GM19463 (cell line): ENCODE measurements at regions not wholly inside any gene's neighbourhood (a gene's known extent, or its start where the extent isn't known, plus 50 kb on each side); places are given as distances from the start of the nearest gene placed in this dataset.
"Not testable (repeated sequence)": the region's sequence is repeated elsewhere in the genome, so short reads cannot be mapped to it uniquely, and the experiment has no call there.

Experiments
- ATAC-seq: cut with Tn5 transposase; IDR thresholded peaks from one replicate; pipeline ENCODE4 v1.9.1; 2021; ENCODE audit warnings: mild to moderate bottlenecking, moderate library complexity; ENCODE audit not compliant: unreplicated experiment

DNA sequence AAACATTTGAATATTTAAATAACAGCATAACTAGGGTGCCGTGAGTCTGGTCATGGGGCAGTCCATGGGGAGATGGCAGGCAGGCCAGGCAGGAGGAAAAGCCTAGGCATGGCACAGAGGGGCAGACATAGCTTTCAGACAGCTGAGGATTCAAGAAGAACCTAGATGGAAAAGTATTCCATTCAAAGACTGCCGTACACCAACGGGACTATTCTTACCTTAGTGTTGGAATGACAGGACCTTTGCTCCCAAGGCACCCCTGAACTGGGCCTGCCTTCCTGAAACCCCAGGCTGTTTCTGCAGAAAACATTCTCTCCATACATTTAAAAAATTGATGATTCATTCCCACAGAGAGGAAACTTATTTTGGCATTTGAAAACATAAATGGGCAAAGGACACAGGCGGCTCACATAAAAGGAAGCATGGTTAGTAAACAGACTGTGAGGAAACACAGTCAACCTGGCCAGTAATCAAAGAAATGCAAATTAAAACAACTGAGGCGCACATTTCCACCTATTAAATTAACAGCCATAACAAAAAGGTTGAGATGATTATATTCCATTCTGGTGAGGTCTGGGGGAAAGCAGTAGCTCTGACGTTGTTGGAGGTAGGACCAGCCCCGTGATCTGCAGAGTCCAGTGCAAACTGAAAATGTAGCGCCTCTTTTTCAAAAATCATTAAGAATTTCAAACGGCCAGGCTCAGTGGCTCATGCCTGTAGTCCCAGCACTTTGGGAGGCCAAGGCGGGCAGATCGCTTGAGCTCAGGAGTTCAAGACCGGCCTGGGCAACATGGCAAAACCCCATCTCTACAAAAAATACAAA is 71.3 kb upstream of the SMAD3 start:
- ATAC-seq = no peak

DNA sequence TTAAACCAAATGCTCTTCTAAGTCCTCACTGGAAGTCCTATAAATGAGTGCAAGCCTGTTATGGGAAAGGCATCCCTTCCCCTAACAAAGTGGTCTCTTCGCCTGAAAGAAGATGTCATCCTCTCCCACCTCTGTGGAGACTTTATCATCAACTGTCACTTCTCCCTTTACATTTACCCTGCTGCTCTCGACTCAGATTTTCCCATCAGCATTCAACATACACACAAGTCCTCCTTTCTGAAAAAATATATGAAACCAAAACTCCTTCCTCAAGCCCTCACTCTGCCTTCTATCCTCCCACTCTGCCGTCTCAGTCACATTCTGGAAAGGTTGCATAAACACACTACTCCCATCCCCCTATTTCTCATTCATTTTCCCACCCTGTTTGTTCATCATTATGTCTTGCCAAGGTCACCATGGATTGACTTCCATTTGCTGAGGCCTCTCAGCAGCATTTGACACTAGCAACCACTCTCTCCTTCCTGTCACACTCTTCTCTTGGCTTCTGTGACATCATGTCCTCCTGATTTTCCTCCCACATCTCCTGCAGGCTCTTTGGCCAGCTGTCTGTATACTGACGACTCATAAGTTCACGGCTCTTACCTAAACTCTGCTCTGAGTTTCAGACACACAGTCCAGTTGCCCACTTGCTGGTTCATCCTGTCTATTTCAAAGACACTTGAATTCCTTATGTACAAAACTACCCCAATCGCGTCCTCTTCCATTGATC is 70.3 kb upstream of the SMAD3 start:
- ATAC-seq = no peak

DNA sequence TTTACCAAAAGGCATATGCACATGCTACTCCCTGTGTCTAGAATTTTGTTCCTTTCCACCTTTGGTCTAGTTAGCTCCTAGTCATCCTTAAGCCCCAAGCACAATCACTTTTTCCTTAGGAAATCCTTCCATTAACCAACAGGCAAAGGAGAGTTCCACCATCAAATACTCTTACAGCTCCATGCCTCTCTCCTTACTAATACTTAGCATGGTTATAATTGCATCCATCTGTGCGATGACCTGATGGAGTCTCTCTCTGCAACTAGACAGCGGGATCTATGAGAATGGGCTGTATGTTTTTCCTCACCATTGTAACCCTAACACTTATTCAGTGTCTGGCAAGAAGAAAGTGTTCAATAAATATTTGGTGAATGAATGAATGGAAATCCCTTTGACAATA is 69.3 kb upstream of the SMAD3 start:
- no peak for ATAC-seq

DNA sequence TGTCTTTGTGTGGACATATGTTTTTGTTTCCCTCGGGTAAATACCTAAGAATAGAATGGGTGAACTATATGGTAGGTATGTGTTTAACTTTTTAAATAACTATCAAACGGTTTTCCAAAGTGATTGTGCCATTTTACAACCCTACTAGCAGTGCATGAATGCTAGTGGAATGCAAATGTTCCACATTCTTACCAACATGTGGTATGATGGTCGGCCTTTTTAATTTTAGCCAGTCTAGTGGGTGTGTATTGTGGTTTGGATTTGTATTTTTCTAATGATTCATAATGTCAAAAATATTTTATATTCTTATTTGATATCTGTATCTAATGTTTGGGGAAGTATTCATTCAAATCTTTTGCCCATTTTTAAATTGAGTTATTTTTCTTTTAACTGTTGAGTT is 68.2 kb upstream of the SMAD3 start:
- ATAC-seq = no peak

DNA sequence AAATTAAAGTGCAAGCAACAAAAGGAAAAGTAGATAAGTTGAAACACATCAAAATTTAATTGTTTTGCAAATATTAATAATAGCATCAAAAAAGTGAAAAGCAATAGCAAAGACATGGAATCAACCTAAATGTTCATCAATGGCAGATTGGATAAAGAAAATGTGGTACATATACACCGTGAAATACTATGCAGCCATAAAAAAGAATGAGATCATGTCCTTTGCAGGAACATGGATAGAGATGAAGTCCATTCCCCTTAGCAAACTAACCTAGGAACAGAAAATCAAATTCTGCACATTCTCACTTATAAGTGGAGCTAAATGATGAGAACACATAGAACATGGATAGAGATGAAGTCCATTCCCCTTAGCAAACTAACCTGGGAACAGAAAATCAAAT is 67.2 kb upstream of the SMAD3 start:
- ATAC-seq = not testable (repeated sequence)

DNA sequence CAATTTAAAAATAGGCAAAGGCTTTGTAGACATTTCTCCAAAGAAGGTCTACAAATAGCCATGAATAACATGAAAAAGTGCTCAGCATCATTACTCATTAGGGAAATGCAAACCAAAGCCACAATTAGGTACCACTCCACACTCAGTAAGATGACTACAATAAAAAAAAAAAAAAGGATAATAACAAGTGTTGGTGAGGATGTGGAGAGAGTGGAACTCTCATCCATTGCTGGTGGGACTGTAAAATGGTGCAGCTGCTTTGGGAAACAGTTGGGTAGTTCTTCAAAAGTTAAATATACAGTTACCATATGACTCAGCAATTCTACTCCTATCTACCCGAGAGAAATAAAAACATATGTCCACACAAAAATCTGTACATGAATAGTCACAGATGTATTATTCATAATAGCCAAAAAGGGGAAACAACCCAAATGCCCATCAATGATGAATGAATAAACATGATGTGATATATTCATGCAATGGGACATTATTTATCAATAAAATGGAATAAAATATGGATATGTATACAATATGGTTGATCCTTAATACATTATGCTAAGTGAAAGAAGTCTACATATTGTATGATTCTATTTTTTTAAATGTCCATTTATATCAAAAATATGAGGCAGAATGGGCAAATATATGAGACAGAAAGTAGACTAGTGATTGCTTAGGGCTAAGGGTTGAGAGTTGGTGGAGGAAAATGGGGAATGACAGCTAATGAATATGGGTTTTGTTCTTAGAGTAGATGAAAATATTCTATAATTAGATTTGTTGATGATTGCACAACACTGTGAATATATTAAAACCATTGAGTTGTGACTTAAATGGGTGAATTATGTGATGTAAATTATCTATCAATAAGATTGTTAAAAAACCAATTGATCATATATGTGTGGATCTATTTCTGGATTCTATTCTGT is 66.1 kb upstream of the SMAD3 start:
- ATAC-seq = no peak

DNA sequence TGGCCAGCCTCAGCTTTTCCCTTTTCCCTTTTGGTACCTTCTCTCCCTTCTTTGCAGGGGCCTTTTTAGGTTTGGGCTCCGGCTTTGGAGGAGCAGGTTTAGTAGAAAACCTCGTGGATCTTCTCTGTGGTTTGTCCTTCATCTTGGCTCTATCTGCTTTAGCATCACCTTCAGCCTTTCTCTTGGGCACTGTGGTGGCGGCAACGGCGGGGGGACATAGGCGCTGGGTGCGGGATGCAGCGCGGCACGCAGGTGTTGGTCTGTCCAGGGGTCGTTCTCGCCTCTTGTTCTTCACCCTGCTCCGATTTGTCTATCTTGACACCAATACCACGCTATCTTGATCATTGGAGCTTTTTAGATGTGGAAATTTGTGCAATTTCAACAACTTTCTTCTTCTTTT is 64.5 kb upstream of the SMAD3 start:
- no peak for ATAC-seq

DNA sequence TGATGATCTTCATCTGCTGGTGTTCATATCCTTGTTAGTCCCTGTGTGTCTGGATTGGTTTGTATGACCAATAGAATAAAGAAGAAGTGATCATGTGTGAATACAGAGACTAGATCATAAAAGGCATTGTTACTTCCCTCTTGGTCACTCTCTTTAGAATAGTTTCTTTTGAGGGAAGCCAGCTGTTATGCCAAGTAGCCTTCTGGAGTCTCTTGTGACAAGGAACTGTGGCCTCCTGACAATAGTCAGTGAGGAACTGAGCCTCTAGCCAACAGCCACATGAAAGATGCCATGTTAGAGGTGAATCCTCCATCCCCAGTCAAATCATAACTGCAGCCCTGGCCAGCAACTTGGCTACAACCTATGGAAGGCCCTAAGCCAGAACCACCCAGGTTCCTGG is 63.0 kb upstream of the SMAD3 start:
- no peak for ATAC-seq

DNA sequence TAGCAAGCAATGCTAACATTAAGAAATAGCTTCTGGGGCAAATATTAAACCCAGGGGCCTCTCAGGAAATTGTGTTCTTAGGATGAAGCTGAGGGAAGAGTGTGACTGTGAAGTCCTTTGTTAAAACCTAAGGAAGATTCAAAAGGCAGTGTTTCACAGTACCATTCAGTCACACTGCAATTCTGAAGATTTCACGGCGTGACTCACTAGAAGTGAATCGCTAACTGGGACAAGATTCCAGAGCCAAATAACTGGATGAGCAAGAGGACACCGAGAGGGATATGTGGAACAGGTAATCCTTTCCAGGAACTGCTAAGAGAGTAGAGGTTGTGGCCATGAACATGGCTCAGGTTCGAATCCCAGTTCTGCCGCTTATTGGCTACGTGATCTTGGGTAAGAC is 61.8 kb upstream of the SMAD3 start:
- ATAC-seq = no peak

DNA sequence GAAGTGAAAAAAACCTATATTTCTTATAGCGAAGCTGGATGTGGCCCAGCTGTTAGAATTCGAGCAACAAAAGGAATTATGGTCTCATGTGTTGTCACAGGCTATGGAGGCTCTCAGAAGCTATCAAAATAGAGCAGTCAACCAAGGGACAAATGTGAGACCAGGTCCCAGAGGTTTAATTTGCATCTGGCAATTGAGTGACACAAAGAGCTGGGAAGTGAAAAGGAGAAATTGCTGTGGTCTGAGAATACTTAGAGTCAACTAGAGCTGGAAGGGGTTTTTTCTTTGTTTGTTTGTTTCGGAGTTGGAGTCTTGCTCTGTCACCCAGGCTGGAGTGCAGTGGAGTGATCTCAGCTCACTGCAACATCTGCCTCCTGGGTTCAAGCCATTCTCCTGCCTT is 61.3 kb upstream of the SMAD3 start:
- no peak for ATAC-seq

DNA sequence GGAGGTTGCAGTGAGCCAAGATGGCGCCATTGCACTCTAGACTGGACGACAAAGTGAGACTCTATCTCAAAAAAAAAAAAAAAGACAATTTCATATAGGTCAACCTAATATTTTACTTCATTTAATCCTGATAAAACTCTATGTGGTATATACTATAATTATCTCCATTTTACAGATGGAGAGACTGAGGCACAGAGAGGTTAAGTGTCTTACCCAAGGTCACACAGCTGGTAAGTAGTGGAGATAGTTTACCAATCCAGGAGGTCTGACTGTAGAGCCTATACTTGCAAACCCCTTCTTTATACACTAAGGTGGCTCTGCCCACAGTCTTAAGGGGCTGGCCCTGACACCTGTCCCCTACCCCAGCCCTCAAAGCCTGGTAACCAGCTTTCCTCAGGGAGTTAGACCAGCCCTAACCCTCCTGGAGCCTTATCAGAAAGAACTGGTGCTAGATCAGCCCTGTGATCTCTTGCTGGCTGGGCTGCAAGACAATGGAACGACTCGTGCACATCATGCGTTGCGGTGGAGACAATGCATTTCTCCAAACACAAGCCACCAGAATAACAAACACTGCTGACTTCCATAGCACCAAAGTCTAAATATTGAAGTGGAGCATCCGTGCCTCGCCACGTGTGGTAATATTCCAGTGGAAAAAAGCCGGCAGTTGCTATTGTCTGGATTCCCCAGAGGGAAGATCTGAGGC is 60.0 kb upstream of the SMAD3 start:
- no peak for ATAC-seq

DNA sequence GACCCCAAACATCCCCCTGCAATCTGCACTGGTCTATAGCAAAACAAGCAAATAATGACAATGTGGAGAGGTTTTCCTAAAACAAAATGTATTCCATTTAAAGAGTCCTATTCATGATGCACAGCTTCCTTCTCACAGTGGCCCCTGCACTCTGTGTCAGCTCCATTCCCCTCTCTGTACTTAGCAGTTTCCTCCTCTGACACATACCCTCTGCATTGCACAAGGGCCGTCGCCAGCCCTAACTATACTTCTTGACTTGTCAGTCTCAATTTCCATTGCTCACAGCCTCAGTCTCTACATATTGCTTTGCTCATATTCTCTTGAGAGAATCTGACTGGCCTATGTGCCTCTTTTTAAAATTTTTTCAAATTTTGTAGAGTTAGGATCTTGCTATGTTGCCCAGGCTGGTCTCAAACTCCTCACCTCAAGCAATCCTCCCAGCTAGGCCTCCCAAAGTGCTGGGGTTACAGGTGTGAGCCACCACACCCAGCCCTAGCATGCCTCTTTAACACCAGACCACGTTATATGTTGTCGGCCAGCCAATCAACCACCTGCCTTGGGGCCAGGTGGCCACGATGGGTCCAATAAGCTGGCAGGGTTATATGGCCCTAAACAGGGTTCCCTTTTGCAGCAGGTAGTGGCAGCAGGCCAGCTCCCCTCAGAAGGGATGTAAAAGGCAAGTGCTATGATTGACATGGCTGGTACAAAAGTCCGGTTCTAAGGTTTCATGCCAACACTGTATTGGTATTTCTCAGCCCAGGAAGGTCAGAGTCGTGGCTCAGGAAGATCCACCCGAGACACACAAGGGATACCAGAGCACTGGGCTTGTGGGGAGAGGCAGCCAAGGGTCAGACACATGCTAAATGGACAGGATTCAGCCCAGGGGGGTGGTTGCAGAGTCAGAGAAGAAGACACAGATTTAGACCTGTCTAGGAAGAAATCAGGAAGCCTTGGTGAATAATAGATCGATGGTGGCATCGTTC is 59.0 kb upstream of the SMAD3 start:
- no peak for ATAC-seq

DNA sequence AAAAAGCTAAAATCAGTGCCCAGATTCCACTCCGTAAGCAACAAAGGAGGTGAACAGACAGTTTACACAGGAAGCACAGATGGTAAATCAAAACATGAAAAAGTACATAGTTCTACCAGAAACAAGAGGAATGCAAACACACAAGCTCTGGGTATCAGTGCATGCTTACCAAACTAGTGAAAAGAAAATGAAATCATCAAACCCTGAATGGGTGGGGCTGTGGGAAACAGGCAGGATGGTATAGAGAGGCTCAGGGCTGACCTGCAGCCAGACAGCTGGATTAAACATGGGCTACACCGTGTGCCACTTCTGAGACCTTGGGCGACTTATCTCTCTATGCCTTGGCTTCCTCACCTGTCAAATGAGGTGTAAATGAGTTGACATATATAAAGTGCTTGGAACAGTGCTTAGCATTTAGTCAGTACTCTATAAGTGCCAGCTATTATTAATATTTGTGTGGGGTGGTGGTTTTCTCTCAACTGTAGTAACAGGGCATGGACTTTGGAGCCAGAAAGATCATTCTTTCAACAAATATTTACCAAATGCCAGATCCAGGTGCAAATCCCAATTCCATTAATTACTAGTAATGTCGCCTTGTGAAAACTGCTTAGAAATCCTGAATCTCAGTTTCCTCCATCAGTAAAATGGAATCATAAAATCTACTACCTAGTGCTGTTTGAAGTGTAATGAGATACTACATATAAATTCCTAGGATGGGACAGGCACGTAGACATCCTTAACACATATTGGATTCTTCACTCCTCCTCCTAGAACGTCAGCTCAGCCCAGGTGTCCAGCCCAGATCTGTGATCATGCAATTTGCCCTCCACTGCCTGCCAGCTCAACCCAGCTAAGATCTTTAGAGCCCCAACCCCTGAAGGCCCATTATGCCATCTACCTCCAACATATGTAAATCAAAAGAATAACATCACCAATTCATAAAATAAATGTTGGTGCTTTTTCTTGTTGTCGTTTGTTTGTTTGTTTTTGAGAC is 55.5 kb upstream of the SMAD3 start:
- no peak for ATAC-seq

DNA sequence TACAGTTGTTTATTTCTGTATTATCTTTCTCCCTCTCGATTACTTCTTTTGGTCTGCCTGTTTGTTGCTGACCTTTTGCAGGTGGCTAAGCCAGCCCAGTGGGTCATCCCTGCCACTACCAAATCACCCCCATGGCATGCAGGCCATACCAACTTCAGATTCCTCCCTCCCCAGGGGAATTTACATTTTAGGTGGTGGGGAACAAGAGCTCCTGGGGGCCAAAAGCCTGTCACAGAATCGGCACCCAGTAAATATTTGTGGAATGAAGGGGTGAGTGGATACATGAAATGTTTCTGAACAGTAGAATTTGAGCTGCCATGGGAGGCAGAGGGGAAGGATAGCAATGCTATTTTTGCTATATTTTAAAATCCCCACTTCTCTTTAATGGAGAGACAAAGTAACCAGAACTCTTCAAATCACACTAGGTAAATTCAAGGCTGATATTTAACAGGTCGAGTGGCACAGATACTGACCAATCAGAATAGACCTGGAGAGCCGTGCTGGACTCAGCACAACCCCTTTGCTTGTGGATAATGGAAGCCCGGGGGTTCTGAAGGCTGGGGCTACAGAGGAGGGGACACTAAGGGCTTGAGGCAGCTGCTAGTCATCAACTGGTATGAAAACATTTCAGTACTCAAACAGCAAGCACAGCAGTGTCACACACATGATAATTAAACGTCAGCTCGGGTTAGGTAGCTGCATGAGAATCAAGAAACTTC is 54.3 kb upstream of the SMAD3 start:
- no peak for ATAC-seq

DNA sequence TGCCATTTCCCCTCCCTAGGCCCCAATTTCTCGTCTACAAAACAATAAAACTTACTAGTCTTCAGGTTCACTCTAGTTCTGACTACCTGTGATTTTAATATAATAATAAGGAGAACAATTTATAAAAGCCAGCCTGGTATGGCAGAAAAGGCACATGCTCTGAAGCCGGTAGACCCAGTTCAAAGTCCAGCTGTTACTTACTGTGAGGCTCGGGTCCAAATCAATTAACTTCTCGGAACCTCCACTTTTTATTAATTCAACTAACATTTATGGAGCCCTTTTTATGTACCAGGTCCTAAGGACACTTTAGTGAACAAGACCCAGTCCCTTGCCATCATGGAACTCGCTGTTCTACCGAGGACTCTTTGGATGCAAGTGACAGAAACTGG is 53.8 kb upstream of the SMAD3 start:
- no peak for ATAC-seq

DNA sequence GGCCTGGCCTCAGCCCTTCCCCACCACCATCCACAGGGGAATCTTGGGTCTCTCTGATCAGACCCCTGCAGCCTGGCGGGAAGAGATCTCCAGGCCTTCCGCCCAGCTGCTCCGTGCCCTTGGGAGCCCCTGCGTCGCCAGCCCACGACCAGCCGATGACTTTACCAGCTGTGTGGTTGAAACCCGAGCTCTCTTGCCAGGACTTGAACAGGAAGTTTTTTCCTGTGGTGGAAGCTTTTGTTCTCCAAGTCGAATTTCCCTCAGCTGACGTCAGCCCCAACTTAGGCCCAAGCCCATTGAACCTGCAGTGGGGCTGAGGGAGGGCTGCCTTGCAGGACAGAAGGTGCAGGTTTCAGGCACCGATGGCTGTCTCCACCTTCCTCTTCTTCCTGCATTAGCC is 51.7 kb upstream of the SMAD3 start:
- no peak for ATAC-seq
